IMR-90 (cell line): ENCODE measurements at regions not wholly inside any gene's neighbourhood (a gene's known extent, or its start where the extent isn't known, plus 50 kb on each side); places are given as distances from the start of the nearest gene placed in this dataset.

ENCODE experiments used
- ATAC-seq: fragments of 200-7000 bp; cut with Tn5 transposase; 2 replicates; pipeline ENCODE4 v1.9.1; 2020; ENCODE audit warnings: low read depth, mild to moderate bottlenecking, moderate library complexity
- BruUV-seq: library from RNA; stranded (reverse); fragments of 400-500 nt; replicated peaks from 2 replicates; lab custom pipeline; 2021; lab: Mats Ljungman, UMichigan
- CTCF ChIA-PET: fragments of 300-600 bp; formaldehyde crosslinking; extraction: SDS; loops from one replicate; lab custom pipeline; 2021; ENCODE audit warnings: antibody characterized with exemption; lab: Yijun Ruan, JAX
- POLR2A ChIA-PET: fragments of 300-600 bp; sonication (Branson Sonifier 250); formaldehyde crosslinking; loops from one replicate; lab custom pipeline; 2022; ENCODE audit warnings: antibody characterized with exemption; ENCODE audit not compliant: unreplicated experiment; lab: Charles Lee
- DNase-seq: peaks from one replicate; pipeline ENCODE4 v3.0.0; 2013
- H2AFZ ChIP-seq: replicated peaks from 2 replicates; pipeline ENCODE3; 2013; ENCODE audit warnings: low read length, mild to moderate bottlenecking; ENCODE audit not compliant: poor library complexity
- H2AK5ac ChIP-seq: 2 replicates; pipeline ENCODE4 v1.6.1; 2013; ENCODE audit warnings: low read depth, low read length, inconsistent platforms
- H2AK9ac ChIP-seq: replicated peaks from 2 replicates; pipeline ENCODE3; 2013; ENCODE audit warnings: mild to moderate bottlenecking, low read depth, low read length, moderate library complexity; ENCODE audit not compliant: poor library complexity
- H2BK120ac ChIP-seq: 2 replicates; pipeline ENCODE4 v1.6.1; 2013; ENCODE audit warnings: low read depth, low read length, inconsistent platforms
- H2BK15ac ChIP-seq: 3 replicates; pipeline ENCODE4 v1.6.1; 2013; ENCODE audit warnings: low read depth, low read length, inconsistent platforms
- H2BK20ac ChIP-seq: 2 replicates; pipeline ENCODE4 v1.6.1; 2013; ENCODE audit warnings: low read depth, mild to moderate bottlenecking, inconsistent platforms, low read length, moderate library complexity
- H2BK5ac ChIP-seq: 2 replicates; pipeline ENCODE4 v1.6.1; 2013; ENCODE audit warnings: mild to moderate bottlenecking, low read depth, low read length, inconsistent platforms; ENCODE audit not compliant: poor library complexity, severe bottlenecking
- H3K14ac ChIP-seq: replicated peaks from 2 replicates; pipeline ENCODE4 v1.6.1; 2013; ENCODE audit warnings: low read depth, low read length, inconsistent platforms
- H3K18ac ChIP-seq: 2 replicates; pipeline ENCODE4 v1.6.1; 2013; ENCODE audit warnings: low read depth, low read length, control low read depth
- H3K23ac ChIP-seq: 2 replicates; pipeline ENCODE4 v1.6.1; 2013; ENCODE audit warnings: low read depth, low read length, inconsistent platforms
- H3K27ac ChIP-seq: 2 replicates; pipeline ENCODE4 v1.5.1; 2013; ENCODE audit warnings: mild to moderate bottlenecking, control low read depth, low read length; ENCODE audit not compliant: insufficient read depth
- H3K27me3 ChIP-seq: 2 replicates; pipeline ENCODE4 v1.6.1; 2013; ENCODE audit warnings: low read length; ENCODE audit not compliant: control insufficient read depth, insufficient read depth
- H3K36me3 ChIP-seq: 2 replicates; pipeline ENCODE4 v1.6.1; 2013; ENCODE audit warnings: low read length, mixed read lengths; ENCODE audit not compliant: control insufficient read depth, insufficient read depth
- H3K4ac ChIP-seq: 2 replicates; pipeline ENCODE4 v1.6.1; 2013; ENCODE audit warnings: low read depth, low read length, inconsistent platforms
- H3K4me1 ChIP-seq: 2 replicates; pipeline ENCODE4 v1.6.1; 2013; ENCODE audit warnings: low read length, mixed read lengths; ENCODE audit not compliant: control insufficient read depth, insufficient read depth
- H3K4me2 ChIP-seq: 2 replicates; pipeline ENCODE4 v1.6.1; 2013; ENCODE audit warnings: low read depth, mild to moderate bottlenecking, control low read depth, low read length, moderate library complexity
- H3K4me3 ChIP-seq: 2 replicates; pipeline ENCODE4 v1.5.1; 2013; ENCODE audit warnings: low read depth, mild to moderate bottlenecking, control low read depth, low read length, moderate library complexity; ENCODE audit not compliant: insufficient read depth
- H3K56ac ChIP-seq: 2 replicates; pipeline ENCODE4 v1.6.1; 2013; ENCODE audit warnings: low read length, inconsistent platforms; ENCODE audit not compliant: insufficient read depth; ENCODE audit errors: extremely low read depth
- H3K79me1 ChIP-seq, 2 experiments: 2 replicates each; pipeline ENCODE4 v1.6.1; 2013; ENCODE audit warnings: low read length in 2 of 2, inconsistent platforms in 1 of 2, low read depth in 1 of 2
- H3K9ac ChIP-seq: 2 replicates; pipeline ENCODE4 v1.6.1; 2013; ENCODE audit warnings: low read depth, low read length, control low read depth
- H3K9me1 ChIP-seq: 2 replicates; pipeline ENCODE4 v1.6.1; 2013; ENCODE audit warnings: low read length, inconsistent platforms; ENCODE audit not compliant: insufficient read depth
- H3K9me3 ChIP-seq: 2 replicates; pipeline ENCODE4 v1.6.1; 2013; ENCODE audit warnings: low read length; ENCODE audit not compliant: control insufficient read depth, insufficient read depth
- H4K20me1 ChIP-seq: 2 replicates; pipeline ENCODE4 v1.6.1; 2013; ENCODE audit warnings: low read length, inconsistent platforms; ENCODE audit not compliant: insufficient read depth
- H4K5ac ChIP-seq: 2 replicates; pipeline ENCODE4 v1.6.1; 2013; ENCODE audit warnings: mild to moderate bottlenecking, low read depth, low read length, control low read depth
- H4K8ac ChIP-seq, 2 experiments: 2 replicates each; pipeline ENCODE4 v1.6.1; 2013; ENCODE audit warnings: low read depth in 2 of 2, low read length in 2 of 2, control low read depth in 1 of 2, inconsistent platforms in 1 of 2
- H4K91ac ChIP-seq: 2 replicates; pipeline ENCODE4 v1.6.1; 2013; ENCODE audit warnings: low read depth, low read length, inconsistent platforms; ENCODE audit not compliant: insufficient read depth
- CEBPB ChIP-seq: IDR thresholded peaks from 2 replicates; pipeline ENCODE4 v1.6.1; 2012; ENCODE audit warnings: low read depth, low read length, improper control_type of control experiment
- CHD1 ChIP-seq: IDR thresholded peaks from 2 replicates; pipeline ENCODE4 v1.6.1; 2012; ENCODE audit warnings: low read depth, low read length, improper control_type of control experiment
- MXI1 ChIP-seq: IDR thresholded peaks from 2 replicates; pipeline ENCODE4 v1.6.1; 2012; ENCODE audit warnings: low read depth, mild to moderate bottlenecking, low read length, moderate library complexity, borderline replicate concordance
- RAD21 ChIP-seq: IDR thresholded peaks from 2 replicates; pipeline ENCODE4 v1.6.1; 2012; ENCODE audit warnings: low read length, improper control_type of control experiment
- RFX5 ChIP-seq: IDR thresholded peaks from 2 replicates; pipeline ENCODE4 v1.8.0; 2012; ENCODE audit warnings: low read depth, mild to moderate bottlenecking, low read length, moderate library complexity
- WGBS, 2 experiments: methylation state at CpG; one replicate each; pipeline versions ENCODE4 v1.1.5 to v1.1.7; 2013; ENCODE audit warnings: missing lambda C conversion rate in 2 of 2; ENCODE audit not compliant: insufficient read length in 1 of 2; ENCODE audit errors: extremely low coverage in 2 of 2; 5-methylcytosine and 5-hydroxymethylcytosine counted together
- dilution Hi-C: fragments of 300-500 bp; cut with HindIII; formaldehyde crosslinking; loops from one replicate; pipeline ENCODE4 v1.14.3; 2018; ENCODE audit warnings: low sequenced_read_pairs; ENCODE audit not compliant: unreplicated experiment
- in situ Hi-C: fragments of 300-500 bp; cut with MboI; formaldehyde crosslinking; loops from 3 replicates; pipeline ENCODE4 v1.14.3; 2019; ENCODE audit warnings: low sequenced_read_pairs, inconsistent platforms, mixed read lengths
- intact Hi-C: fragments of 100-400 bp; cut with micrococcal nuclease; formaldehyde crosslinking; loops from 2 replicates; pipeline ENCODE4 v1.10.0; 2022
- TF ChIP-seq, protein P1 (sequence below): fragments of 150-350 bp; IDR thresholded peaks from 2 replicates; pipeline ENCODE4 v1.6.1; 2016; ENCODE audit warnings: low read depth, mild to moderate bottlenecking, low read length, moderate library complexity, borderline replicate concordance

DNA sequence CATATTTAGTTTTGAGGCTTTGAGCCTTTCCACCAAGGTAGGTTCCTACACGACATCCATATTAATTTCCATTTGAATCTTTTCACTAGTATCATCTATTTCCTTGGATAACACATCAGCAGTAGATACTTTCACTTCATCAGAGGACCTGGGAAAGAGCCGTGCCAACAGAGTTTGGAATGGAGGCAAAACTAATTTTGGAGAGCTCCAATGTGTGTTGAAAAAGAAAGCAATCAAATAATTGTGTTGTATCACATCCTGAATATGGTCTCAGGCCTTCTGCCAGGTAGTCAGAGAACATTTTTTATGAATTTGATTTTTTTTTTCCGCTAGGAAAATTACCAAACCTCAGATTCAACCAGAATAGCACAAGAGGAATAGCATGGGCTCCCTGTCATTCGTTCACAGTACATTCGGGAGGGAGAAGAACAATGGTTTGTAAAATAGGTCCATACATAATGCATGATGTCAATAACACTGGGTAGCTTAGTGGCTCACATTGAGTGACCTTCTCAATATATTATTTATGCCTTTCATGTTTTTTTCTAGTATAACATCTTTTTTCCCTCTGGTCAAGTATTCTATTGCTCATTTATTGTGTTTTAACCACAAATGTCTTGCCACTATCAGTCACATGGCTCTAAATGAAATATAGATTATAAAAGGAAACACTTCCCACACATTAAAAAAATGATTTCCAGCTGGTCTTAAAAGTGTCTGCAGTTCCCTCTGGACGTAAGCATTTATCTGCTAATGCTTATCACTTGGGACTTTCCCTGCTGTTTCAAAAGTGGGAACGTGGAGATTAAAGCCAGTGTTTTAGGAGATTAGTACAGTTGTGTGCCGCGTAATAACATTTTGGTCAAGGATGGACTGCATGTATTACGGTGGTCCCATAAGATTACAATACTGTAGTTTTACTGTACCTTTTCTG lies 68.6 kb upstream of the RAPH1 start (continued):
- TF ChIP-seq, protein P1, sequence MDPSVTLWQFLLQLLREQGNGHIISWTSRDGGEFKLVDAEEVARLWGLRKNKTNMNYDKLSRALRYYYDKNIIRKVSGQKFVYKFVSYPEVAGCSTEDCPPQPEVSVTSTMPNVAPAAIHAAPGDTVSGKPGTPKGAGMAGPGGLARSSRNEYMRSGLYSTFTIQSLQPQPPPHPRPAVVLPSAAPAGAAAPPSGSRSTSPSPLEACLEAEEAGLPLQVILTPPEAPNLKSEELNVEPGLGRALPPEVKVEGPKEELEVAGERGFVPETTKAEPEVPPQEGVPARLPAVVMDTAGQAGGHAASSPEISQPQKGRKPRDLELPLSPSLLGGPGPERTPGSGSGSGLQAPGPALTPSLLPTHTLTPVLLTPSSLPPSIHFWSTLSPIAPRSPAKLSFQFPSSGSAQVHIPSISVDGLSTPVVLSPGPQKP = no peak

- no peak overlapping the region for H2BK120ac ChIP-seq
- H3K23ac ChIP-seq = no peak overlapping the region
- no peak overlapping the region for H2BK20ac ChIP-seq
- H3K14ac ChIP-seq = no peak overlapping the region
- no peak overlapping the region for H2AFZ ChIP-seq
- BruUV-seq = no TSS peak
- ChIA-PET POLR2A (no interaction called here), CTCF (interaction anchor here (0.6 kb wide), 1 partner anchor 208 kb away, joined by 5 read pairs; no protein-coding TSS in a partner anchor)
- no peaks in the 10 kb centered on the region for H3K36me3 ChIP-seq
- intact Hi-C loops = no loop called here
- DNase-seq (peak; percentile 49), ATAC-seq (peak; percentile 62)
- H3K4me1 ChIP-seq = peaks cover 4% of the 10 kb centered on the region; the same call in 1 of the 2 replicates
- no peak overlapping the region for H2BK15ac ChIP-seq
- no peak overlapping the region for H3K27ac ChIP-seq
- H4K20me1 ChIP-seq = no peaks in the 10 kb centered on the region
- H2BK5ac ChIP-seq = no peak overlapping the region
- no peak overlapping the region for H3K56ac ChIP-seq
- H2AK9ac ChIP-seq = no peak overlapping the region
- no peaks in the 10 kb centered on the region for H3K79me1 ChIP-seq
- H3K4me3 ChIP-seq = no peak overlapping the region
- no peaks in the 10 kb centered on the region for H3K9me3 ChIP-seq
- H4K5ac ChIP-seq = no peak overlapping the region
- no CpG with 5 or more reads among the region's 1 CpG for WGBS, 2 experiments
- no peak for TF ChIP-seq RAD21
- TF ChIP-seq CEBPB = no peak
- no peak for TF ChIP-seq MXI1
- TF ChIP-seq, protein P1 = no peak
- TF ChIP-seq CHD1 = no peak
- no peak for TF ChIP-seq RFX5
- no peak overlapping the region for H3K9ac ChIP-seq
- no peaks in the 10 kb centered on the region for H3K9me1 ChIP-seq
- H2AK5ac ChIP-seq = no peak overlapping the region
- no peak overlapping the region for H4K91ac ChIP-seq
- dilution Hi-C loops = no loop called here
- H3K4ac ChIP-seq = no peak overlapping the region
- H4K8ac ChIP-seq = no peak overlapping the region
- H3K27me3 ChIP-seq = no peaks in the 10 kb centered on the region
- no peak overlapping the region for H3K4me2 ChIP-seq
- H3K18ac ChIP-seq = peak overlapping the region; percentile 73; the same call in 1 of the 2 replicates
- in situ Hi-C loops = no loop called here
These were observed 70.2 kb upstream of the RAPH1 start for GRCh38 chr2:203605302-203605701.
